OCI-LY7 (cell line): ENCODE measurements at regions not wholly inside any gene's neighbourhood (a gene's known extent, or its start where the extent isn't known, plus 50 kb on each side); places are given as distances from the start of the nearest gene placed in this dataset.

ENCODE experiments used
- EZH2phosphoT487 ChIP-seq: fragments of 200-600 bp; sonication (generic); IDR thresholded peaks from 2 replicates; pipeline ENCODE4 v1.6.1; 2018; ENCODE audit warnings: low read depth, borderline replicate concordance, mild to moderate bottlenecking, mixed run types, antibody characterized with exemption, low read length, moderate library complexity, mixed read lengths
- TF ChIP-seq, protein P1 (sequence below): fragments of 200-600 bp; sonication (generic); conservative IDR thresholded peaks from 2 replicates; pipeline ENCODE4 v1.5.1; 2014; ENCODE audit warnings: mild to moderate bottlenecking, antibody characterized with exemption, low read length, moderate library complexity, mixed read lengths

GRCh38 chr6:139914910-139915309, 540.5 kb upstream of the CITED2 start:
- TF ChIP-seq, protein P1, sequence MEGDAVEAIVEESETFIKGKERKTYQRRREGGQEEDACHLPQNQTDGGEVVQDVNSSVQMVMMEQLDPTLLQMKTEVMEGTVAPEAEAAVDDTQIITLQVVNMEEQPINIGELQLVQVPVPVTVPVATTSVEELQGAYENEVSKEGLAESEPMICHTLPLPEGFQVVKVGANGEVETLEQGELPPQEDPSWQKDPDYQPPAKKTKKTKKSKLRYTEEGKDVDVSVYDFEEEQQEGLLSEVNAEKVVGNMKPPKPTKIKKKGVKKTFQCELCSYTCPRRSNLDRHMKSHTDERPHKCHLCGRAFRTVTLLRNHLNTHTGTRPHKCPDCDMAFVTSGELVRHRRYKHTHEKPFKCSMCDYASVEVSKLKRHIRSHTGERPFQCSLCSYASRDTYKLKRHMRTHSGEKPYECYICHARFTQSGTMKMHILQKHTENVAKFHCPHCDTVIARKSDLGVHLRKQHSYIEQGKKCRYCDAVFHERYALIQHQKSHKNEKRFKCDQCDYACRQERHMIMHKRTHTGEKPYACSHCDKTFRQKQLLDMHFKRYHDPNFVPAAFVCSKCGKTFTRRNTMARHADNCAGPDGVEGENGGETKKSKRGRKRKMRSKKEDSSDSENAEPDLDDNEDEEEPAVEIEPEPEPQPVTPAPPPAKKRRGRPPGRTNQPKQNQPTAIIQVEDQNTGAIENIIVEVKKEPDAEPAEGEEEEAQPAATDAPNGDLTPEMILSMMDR, result no peak
- TF ChIP-seq EZH2phosphoT487, result no peak
